Upper lobe of left lung (tissue), 4 donors: ENCODE measurements at regions not wholly inside any gene's neighbourhood (a gene's known extent, or its start where the extent isn't known, plus 50 kb on each side); places are given as distances from the start of the nearest gene placed in this dataset.

Experiments used
- CTCF ChIP-seq, 6 experiments: fragments of 450-650 bp in 4 of 6; fragments of 200-600 bp in 2 of 6; sonication (generic) in 2 of 6; IDR thresholded peaks; one replicate each; pipeline ENCODE4 v1.5.1; 2016 to 2019; ENCODE audit warnings: antibody characterized with exemption in 6 of 6
- EP300 ChIP-seq, 4 donors: sonication (generic); formaldehyde crosslinking; IDR thresholded peaks; one replicate each; pipeline ENCODE4 v1.5.1; 2017; ENCODE audit warnings: antibody characterized with exemption in 4 of 4, control low read depth in 2 of 4
- POLR2A ChIP-seq, 4 donors: fragments of 450-650 bp; IDR thresholded peaks; one replicate each; pipeline ENCODE4 v1.5.1; 2016 to 2017; ENCODE audit warnings: antibody characterized with exemption in 4 of 4, mild to moderate bottlenecking in 2 of 4
- POLR2AphosphoS5 ChIP-seq, 2 donors: sonication (generic); formaldehyde crosslinking; IDR thresholded peaks; one replicate each; pipeline ENCODE4 v1.5.1; 2017; ENCODE audit warnings: antibody characterized with exemption in 2 of 2

- TF ChIP-seq POLR2AphosphoS5 (IDR thresholded peaks at IDR 0.05) (no peak), CTCF (IDR thresholded peaks at IDR 0.05) (no peak), POLR2A (IDR thresholded peaks at IDR 0.05) (no peak), EP300 (IDR thresholded peaks at IDR 0.05) (no peak)
Measured at GRCh38 chr13:33411312-33411711, 125.8 kb upstream of the STARD13 start.
